ENCODE measurements at regions not wholly inside any gene's neighbourhood (a gene's known extent, or its start where the extent isn't known, plus 50 kb on each side); places are given as distances from the start of the nearest gene placed in this dataset.

- no peak for DNase-seq
Measured at GRCh38 chr17:45688820-45689219, 95.3 kb upstream of the CRHR1 start.

GRCh38 chr17:45689451-45689850 is 94.7 kb upstream of the CRHR1 start:
- no peak for DNase-seq

- DNase-seq = no peak
Measured at GRCh38 chr17:45690625-45691275, 93.4 kb upstream of the CRHR1 start.

GRCh38 chr17:45692661-45693060 is 91.5 kb upstream of the CRHR1 start:
- no peak for DNase-seq

GRCh38 chr17:45693792-45694191 is 90.3 kb upstream of the CRHR1 start:
- no peak for DNase-seq

GRCh38 chr17:45696442-45696841 is 87.7 kb upstream of the CRHR1 start:
- DNase-seq = no peak

- no peak for DNase-seq
Measured at GRCh38 chr17:45697076-45697475, 87.0 kb upstream of the CRHR1 start.

- DNase-seq = no peak
Measured at GRCh38 chr17:45700171-45701090, 83.7 kb upstream of the CRHR1 start.

- no peak for DNase-seq
Measured at GRCh38 chr17:45702666-45703266, 81.4 kb upstream of the CRHR1 start.

- DNase-seq = no peak
Measured at GRCh38 chr17:45703348-45703747, 80.8 kb upstream of the CRHR1 start.

- no peak for DNase-seq
Measured at GRCh38 chr17:45703806-45704205, 80.3 kb upstream of the CRHR1 start.

- DNase-seq = no peak
Measured at GRCh38 chr17:45704251-45704650, 79.9 kb upstream of the CRHR1 start.

GRCh38 chr17:45705123-45706009 is 78.8 kb upstream of the CRHR1 start:
- no peak for DNase-seq

GRCh38 chr17:45706033-45706432 is 78.1 kb upstream of the CRHR1 start:
- no peak for DNase-seq

GRCh38 chr17:45708707-45709290 is 75.3 kb upstream of the CRHR1 start:
- no peak for DNase-seq

GRCh38 chr17:45709728-45710288 is 74.3 kb upstream of the CRHR1 start:
- DNase-seq = no peak

- no peak for DNase-seq
Measured at GRCh38 chr17:45715787-45716186, 68.3 kb upstream of the CRHR1 start.

GRCh38 chr17:45718791-45719190 is 65.3 kb upstream of the CRHR1 start:
- no peak for DNase-seq

GRCh38 chr17:45719335-45720071 is 64.6 kb upstream of the CRHR1 start:
- no peak for DNase-seq

- no peak for DNase-seq
Measured at GRCh38 chr17:45720386-45720785, 63.7 kb upstream of the CRHR1 start.

- no peak for DNase-seq
Measured at GRCh38 chr17:45722161-45722560, 62.0 kb upstream of the CRHR1 start.
